GM21576 (cell line): ENCODE measurements at regions not wholly inside any gene's neighbourhood (a gene's known extent, or its start where the extent isn't known, plus 50 kb on each side); places are given as distances from the start of the nearest gene placed in this dataset.

ENCODE experiments used
- ATAC-seq: cut with Tn5 transposase; IDR thresholded peaks from one replicate; pipeline ENCODE4 v1.9.1; 2021; ENCODE audit warnings: mild to moderate bottlenecking, moderate library complexity; ENCODE audit not compliant: unreplicated experiment

DNA sequence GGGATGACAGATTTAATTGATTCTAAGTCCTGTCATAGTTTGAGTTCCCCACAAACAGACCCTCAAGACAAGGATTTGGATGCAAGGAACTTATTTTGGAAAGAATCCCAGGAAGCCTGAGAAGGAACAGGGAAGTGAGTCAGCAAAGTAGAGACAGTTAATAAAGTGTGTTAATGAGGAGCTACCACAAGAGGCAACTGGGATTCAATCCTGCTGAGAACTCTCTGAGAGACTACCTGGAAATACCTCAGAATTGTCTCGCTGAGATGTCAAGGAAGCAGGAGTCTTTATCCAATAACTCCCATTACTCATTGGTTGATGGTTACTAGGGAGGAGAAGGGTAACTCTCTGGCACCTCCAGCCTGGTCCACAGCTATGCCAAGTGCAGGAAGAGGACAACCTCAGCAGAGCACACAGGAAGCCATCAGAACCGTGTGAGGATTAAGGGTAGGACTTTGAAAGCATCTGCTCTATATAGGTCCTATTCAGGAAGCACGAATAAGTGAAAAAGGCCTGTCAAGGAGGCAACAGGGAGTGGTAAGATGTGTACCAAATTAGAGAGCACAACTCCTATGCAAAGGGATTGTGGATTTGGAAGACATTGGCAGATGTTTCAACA is 311.1 kb upstream of the KCNH8 start:
- ATAC-seq: no peak

DNA sequence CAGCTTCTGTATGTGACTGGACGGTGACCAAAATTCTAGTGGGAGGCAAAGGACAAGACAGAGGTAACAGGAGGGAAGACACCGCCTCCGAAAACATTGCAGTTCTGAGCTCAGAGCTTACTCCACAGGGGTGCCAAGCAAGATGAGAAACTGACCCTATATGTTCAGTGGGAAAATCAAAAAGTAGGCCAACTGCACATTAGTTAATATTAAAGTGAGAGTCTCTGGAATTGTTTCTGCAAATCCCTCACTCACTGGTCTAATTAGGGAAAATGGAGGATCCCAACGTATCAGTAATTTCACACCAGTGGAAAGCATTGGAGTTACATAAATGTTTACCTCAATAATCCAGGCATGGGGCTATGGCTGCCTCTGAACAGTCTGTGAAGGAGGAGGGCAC is 313.3 kb upstream of the KCNH8 start:
- ATAC-seq: no peak

DNA sequence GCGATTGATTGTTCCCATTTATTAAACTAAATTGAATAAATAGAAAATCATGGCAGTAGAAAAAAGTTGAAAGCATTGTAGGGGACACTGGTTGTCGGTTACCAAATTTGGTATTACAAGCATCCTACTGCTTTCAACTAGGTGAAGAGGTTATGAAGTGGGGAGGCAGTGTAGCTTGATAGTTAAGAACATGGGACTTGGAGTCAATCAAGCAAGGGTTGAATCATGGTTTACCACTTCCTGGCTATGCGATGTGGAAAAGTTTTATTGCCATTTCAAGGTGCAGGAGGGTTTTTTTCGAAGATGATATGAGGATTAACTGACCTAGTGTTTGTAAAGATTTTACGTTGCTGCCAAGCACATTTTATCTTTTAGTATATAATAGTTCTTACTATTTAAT is 318.2 kb upstream of the KCNH8 start:
- no peak for ATAC-seq

DNA sequence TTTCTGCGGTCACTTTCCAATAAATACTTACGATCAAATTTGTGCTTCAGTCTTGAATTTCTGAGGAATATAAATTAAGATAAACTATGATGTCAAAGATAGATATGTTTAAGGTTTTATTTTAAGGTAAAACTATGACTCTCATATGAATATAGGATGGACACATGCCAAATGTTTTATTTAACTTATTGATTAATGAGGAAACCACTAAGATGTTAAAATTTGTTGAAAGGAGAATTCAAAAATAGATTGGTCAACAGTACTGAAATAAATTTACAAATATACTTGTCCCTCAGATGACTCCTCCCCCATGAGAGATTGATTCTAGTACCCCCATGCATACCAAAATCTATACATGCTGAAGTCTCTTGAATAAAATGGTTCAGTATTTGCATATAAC is 319.7 kb upstream of the KCNH8 start:
- ATAC-seq: no peak

DNA sequence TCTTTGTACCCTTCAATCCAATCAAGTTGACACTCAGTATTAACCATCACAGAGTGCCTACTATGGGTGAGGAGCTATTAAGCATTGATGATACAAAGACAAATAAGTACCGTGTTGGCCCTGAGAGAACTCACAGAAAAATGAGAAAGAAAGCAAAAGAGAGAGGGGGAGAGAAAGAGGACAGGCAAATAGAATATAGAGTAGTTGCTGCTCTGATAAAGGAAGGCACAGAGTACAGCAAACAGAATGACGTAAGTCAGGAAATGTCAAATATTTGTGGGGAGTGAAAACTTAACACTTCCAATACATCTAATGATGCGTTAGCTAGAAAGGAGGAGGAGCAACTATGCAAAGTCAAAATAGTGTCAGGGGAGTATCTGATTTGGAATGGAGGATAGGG is 320.6 kb upstream of the KCNH8 start:
- no peak for ATAC-seq

DNA sequence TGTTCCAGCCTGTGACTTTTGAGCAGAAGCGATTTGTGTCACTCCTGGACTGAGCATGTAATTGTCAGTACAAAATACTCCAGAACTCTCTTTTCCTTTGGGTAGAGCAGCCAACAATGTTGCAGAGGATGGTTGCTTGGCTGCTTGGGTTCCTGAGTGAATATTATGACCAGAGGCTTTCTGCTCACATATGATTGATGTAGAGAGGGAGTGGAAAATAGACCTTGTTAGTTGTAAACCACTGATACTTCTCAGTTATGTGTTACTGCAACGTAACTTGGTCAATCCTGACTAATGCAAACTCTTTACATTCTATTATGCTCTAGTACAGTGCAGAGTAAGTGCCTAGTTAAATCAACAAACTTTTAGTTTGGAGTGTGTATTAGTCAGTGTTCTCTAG is 322.6 kb upstream of the KCNH8 start:
- no peak for ATAC-seq

DNA sequence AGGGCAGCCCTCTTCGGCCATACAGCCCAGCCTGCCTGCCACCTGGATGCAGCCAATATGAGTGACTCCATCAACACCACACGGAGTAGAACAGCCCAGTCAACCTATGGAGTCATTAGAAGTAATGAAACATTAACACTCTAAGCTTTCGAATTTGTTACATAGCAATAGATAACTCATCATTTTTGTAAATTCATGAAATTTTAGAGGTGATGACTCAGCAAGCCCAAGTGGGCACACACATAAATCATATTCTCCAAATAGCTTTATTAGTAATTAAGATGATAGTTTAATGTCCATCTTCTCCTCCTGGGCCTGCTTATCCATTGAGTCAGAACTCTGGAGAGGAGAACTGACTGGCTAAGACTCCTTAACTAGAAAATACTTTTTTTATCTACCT is 335.0 kb upstream of the KCNH8 start:
- no peak for ATAC-seq

DNA sequence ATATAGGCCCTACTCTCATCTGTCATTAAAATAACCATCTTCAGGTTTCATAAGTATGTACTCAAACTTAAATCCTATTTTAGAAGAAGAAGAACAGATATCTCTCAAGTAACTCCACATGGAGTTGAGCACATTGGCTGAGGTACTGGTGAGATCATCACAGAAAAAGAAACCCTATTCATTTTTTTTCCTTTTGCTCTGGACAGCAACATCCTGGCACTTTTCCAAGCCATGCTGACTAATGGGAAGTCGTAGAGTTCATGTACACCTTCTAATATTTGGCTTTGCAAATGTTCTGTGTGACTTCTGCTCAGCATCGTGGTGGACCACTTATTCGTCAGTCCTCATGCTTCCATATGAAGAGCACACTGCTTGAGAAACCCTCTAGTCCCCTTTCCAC is 336.0 kb upstream of the KCNH8 start:
- no peak for ATAC-seq

DNA sequence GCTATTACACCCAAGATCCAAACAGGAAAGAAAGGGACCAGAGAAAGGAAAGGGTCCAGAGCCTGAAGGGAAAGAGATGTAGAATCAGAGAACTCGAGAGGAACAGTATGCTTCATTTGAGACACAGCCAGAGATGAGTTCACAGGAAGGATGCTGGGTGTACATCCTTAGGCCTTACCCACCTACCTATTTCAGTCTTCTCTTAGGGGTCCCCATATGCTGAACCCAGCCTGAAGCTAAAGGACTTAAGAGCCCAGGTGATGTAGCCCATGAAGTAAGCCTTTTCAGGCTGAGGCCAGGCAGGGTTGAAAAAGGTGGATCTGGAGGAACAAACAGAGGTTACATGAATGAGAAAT is 338.0 kb upstream of the KCNH8 start:
- ATAC-seq: no peak

DNA sequence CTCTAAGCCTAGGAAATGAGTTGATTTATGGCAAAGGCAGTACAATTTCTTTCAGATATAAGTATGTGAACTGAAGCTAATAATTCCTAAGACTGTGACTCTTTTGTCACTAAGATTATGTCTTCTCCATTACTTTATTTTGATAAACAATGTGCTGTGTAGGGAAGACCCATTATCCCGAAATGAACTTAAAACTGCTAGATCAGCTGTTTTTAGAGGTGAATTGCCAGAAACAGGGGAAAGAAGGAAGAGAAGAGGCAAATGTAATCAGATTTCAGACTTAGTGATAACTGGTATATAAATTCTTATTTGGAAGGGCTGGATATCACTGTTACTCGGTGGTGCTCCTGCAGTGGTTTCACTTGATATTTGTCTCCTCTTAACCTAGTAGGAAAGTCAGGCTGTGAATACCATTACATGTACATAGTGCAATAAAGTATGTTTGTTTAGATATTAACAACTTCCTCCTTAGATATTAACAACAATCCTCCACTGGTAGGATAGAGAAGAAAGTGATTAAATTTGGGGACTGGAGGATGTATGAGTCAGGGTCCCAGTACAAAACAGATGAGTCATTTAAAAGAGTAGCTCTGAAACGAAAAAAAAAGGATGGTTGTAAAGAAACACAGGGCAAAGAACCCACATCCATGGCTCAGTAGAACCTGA is 338.5 kb upstream of the KCNH8 start:
- ATAC-seq: no peak

DNA sequence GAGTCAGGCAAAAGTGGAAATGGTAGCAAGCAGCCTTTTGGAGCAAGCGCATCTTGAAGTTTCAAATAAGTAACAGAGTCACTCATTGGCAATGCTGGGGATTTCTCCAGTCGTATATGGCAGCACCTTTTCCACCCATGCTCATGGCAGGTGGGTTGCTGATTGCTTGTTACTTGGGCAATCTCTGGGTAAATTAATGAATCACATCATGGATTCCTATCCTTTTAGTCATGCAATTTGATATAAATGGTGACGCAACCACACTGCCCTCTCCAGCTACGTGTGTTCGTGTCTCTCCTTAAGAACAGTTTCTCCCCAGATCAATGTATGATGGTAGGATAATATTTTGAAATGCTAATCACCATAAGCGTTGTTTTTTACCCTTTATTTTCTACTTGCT is 339.9 kb upstream of the KCNH8 start:
- no peak for ATAC-seq

DNA sequence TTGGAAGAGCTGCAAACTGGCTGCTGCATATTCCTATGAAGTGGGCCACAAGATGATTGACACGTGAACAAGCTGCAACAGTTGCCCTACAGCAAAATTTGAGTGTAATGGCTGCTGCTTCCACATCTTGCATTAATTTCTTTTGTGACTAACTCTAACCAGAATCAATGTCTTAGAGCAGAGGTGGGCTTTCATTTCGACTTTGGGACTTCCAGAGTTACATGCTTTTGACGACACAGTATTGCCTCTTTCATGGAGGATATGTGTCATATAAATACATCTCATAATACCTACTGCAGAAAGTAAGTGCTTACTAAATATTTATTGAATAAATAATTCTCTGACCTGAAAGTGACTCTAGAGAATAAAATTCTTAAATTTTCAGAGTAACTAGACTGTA is 340.7 kb upstream of the KCNH8 start:
- ATAC-seq: no peak

DNA sequence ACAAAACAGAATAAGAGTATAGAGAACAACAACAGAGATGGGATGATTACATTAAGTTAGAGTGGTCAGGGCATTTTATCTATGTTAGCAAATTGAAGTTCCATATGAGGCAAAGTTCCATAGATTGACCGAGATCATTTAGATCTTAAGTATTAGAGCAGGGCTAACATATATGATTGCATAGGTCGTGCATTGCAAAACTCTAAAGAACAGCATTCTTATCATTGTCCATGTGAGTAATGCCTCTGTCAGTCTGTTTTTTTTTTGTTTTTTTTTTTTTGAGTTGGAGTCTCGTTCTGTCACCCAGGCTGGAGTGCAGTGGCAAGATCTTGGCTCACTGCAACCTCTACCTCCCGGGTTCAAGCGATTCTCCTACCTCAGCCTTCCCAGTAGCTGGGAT is 341.7 kb upstream of the KCNH8 start:
- ATAC-seq: no peak

DNA sequence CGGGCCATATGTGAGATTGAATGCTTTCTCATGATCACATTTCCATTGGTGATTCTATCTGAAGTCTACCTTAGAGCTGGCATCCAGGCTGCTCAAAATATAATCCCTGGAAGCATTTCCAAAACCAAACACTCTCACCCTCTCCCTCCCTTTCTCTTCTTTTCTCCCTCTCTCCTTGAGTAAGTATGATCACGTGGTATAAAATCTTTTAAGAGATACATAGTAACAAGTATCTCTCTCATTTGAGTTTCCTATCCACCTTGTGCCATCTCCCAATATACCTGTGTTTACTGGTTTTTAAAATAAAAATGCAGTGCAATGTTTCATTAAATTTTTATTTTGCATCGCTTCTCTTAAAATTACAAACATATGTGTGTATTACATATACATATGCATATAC is 350.9 kb upstream of the KCNH8 start:
- ATAC-seq: no peak

DNA sequence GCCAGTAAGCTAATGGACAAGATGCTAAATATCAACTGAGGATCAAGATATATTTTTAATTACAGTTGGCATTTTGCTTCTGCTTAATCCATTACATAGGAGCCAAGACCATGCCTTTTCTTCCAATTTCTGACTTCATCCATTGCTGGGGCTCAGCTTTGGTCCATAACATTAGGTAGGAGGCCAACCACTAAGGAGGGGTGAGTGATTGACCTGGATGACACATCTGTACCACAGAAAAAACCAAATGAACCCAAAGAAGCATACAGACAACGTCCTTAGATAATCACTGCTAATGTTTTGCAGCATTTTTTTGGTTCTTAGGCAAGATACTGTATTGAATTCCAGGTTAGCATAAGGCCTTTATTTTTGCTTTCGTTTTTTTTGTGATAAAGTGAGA is 353.2 kb upstream of the KCNH8 start:
- ATAC-seq: no peak

DNA sequence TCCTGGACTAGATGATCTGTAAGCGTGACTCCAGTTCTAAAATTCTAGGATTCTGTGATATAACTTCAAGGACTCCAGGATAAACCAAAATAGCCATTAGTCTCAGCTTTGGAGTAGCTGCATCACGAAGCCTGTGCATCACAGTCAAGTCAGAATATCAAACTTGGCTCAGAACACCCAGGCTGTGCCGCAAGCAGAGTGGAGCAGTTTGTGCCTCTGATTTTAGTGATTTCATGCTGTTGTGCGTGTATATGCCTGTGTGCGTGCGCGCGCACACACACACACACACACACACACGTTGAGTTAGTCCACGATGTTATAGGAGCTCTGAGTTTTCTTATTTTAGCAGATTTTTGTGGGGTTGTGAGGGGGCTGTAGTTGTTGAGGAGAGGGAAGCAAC is 356.6 kb upstream of the KCNH8 start:
- no peak for ATAC-seq

DNA sequence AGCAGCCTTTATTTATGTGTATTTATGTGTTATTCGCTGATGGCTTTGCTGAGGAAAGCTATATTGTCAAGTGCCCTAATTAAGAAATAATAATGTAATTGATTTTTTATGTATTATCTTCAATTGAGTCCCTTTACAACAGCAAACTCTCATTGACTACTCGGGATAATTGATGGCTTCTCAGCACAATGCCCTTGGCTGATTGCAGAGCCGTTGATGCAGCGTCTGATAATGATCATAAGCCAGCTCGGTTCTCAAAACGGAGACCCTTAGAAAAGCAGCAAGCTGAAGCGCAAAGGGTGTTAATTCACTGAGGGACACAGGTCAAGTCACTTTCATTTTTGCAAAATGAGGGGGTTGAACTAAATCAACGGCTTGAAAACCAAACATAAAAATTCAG is 357.1 kb upstream of the KCNH8 start:
- no peak for ATAC-seq

DNA sequence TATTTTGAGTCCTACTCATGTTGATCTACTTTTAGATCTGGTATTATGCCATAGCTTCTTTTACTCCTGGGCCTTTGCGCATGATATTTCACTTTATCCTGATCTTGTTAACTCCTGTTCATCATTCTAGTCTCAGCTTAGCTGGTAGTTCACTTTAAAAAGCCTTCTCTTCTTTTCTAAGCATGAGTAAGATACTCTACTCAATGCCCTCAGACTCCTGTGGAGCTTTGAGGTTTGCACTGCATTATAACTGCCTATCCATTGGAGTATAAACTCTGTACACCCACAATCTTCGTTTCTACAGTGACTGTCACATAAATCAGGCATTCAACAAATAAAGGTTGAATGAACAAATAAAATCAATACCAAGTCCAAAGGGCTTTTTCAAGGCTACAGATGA is 357.9 kb upstream of the KCNH8 start:
- no peak for ATAC-seq

DNA sequence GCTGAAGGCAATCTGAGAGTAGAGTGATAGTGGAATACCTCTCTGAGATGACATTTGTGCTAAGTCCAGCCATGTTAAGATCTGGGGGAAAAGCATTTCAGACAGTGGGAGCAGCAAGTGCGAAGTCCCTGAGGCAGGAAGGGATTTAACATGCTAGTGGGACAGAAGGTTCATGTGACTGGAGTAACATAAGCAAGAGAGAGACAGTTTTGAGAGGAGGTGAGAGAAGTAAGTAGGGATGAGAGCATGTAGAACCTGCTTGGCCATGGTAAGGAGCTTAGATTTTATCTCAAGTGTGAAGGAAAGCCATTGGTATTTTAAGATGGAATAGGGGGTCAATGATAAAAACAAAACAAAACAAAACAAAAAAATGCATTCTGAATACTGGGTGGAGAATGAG is 358.6 kb upstream of the KCNH8 start:
- ATAC-seq: no peak

DNA sequence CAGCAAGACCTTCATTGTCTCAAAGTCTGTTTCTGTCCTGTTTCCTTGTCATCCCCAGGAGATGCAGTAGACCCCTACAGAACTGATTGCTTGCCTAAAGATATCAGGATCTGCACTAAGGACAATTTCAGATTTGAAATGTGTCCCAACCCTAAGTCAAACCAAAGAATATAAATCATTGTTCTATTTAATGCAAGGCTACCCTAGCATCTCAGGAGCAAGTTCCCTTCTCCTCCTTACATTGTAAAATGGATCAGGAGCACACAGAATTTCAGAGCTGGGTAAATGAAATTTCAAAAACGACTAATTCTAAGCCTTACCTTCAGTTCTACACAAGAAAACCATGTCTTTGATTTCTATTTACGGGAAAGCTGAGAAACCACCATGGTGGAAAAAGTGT is 360.9 kb upstream of the KCNH8 start:
- no peak for ATAC-seq

DNA sequence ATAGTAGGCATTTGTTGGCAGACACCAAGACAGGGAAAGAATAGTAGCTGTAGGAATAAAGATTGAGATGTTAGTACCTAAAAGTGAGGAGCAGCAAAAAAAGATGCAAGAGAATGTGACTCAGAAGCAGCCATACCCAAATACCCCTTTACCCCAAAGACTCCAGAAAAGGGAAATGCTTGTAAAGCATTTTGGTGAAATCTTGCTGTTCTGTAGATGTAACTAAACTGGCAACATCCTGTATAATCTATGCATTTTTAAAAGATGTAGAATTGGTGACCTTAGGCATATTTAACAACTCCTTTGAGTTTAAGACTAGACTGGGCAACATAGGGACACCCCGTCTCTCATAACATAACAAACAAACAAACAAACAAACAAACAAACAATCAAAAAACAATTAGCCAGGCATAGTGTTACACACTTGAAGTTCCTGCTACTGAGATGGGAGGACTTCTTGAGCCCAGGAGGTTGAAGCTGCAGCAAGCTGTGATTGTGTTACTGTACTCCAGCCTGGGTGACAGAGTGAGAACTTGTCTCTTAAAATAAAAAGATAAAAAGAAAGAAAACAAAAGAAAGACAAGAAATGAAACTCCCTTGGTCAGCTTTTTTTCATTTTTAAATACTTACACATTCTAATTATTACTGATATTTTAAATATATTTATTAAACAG is 361.5 kb upstream of the KCNH8 start:
- ATAC-seq: no peak

DNA sequence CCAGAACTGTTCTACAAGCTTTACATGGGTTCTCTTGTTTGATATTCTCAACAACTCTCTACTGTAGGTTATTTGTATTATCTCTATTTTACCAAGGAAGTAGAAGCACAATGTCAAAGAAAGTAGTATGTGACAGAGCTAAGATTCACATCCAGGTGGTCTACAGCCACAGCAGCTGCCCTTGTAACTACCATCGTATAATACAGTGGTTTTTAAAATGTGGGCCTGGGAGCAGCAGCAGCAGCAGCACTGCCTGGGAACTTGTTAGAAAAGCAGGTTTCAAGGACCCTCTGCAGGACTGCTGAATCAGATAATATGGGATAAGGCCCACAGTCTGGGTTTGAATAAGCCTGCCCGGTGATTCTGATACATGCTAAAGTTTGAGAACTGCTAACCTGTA is 357.1 kb upstream of the SATB1 start:
- no peak for ATAC-seq

DNA sequence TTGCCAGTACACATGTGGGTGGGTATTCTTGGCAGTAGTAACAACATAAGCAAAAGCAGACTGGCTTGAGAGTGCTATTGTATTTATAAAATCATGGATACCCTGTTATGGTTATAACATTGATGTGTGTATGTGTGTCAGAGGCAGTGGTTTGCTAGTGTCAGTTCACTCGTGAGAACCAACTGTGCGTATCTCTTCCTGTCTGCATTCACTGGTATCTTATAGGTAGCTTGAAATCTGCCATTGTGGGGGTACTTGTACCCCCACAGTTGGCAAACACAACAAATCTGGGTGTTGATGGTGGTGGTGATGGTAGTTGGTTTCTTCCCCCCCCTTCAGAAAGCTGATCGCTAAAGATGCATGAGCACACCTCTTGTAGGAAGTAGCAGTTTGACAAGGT is 355.8 kb upstream of the SATB1 start:
- no peak for ATAC-seq
